Right renal cortex interstitium (tissue), 3 donors: ENCODE measurements at regions not wholly inside any gene's neighbourhood (a gene's known extent, or its start where the extent isn't known, plus 50 kb on each side); places are given as distances from the start of the nearest gene placed in this dataset.

ENCODE experiments used
- DNase-seq, 3 donors: peaks; one replicate each; pipeline ENCODE4 v3.0.0-alpha.2; 2013; ENCODE audit warnings: low read depth in 3 of 3, low spot score in 2 of 3

- DNase-seq = no peak
Observed at GRCh38 chrX:39823854-39824253, 273.9 kb downstream of the BCOR start.

GRCh38 chrX:39826813-39827543, 270.8 kb downstream of the BCOR start:
- no peak for DNase-seq

- DNase-seq = no peak
Observed at GRCh38 chrX:39827951-39828350, 269.8 kb downstream of the BCOR start.

GRCh38 chrX:39828971-39829370, 268.8 kb downstream of the BCOR start:
- DNase-seq = no peak

GRCh38 chrX:39829965-39830364, 267.8 kb downstream of the BCOR start:
- DNase-seq = no peak

GRCh38 chrX:39830414-39830813, 267.3 kb downstream of the BCOR start:
- no peak for DNase-seq

GRCh38 chrX:39832211-39832610, 265.5 kb downstream of the BCOR start:
- DNase-seq = no peak

- DNase-seq = no peak
Observed at GRCh38 chrX:39834600-39834999, 263.2 kb downstream of the BCOR start.

- DNase-seq = no peak
Observed at GRCh38 chrX:39835241-39835640, 262.5 kb downstream of the BCOR start.

GRCh38 chrX:39835776-39836175, 262.0 kb downstream of the BCOR start:
- DNase-seq = no peak

GRCh38 chrX:39836802-39837420, 260.8 kb downstream of the BCOR start:
- no peak for DNase-seq

- no peak for DNase-seq
Observed at GRCh38 chrX:39837688-39838087, 260.1 kb downstream of the BCOR start.

GRCh38 chrX:39839371-39839770, 258.4 kb downstream of the BCOR start:
- no peak for DNase-seq

- DNase-seq = no peak
Observed at GRCh38 chrX:39840133-39840532, 257.6 kb downstream of the BCOR start.

GRCh38 chrX:39840581-39841093, 257.1 kb downstream of the BCOR start:
- no peak for DNase-seq

- DNase-seq = no peak
Observed at GRCh38 chrX:39841604-39842003, 256.2 kb downstream of the BCOR start.

- DNase-seq = no peak
Observed at GRCh38 chrX:39842281-39842973, 255.3 kb downstream of the BCOR start.

GRCh38 chrX:39843318-39843717, 254.4 kb downstream of the BCOR start:
- DNase-seq = no peak

GRCh38 chrX:39845233-39845632, 252.5 kb downstream of the BCOR start:
- DNase-seq = no peak

- DNase-seq = no peak
Observed at GRCh38 chrX:39846460-39846859, 251.3 kb downstream of the BCOR start.

GRCh38 chrX:39848243-39848642, 249.5 kb downstream of the BCOR start:
- DNase-seq = no peak

- DNase-seq = no peak
Observed at GRCh38 chrX:39848900-39849299, 248.9 kb downstream of the BCOR start.
